GM12878 (cell line): ENCODE measurements at regions not wholly inside any gene's neighbourhood (a gene's known extent, or its start where the extent isn't known, plus 50 kb on each side); places are given as distances from the start of the nearest gene placed in this dataset.

Experiments used
- ATAC-seq: fragments of 200-7000 bp; cut with Tn5 transposase; 3 replicates; pipeline ENCODE4 v1.9.1; 2020; ENCODE audit warnings: mild to moderate bottlenecking, moderate library complexity
- BruUV-seq: library from RNA; stranded (reverse); fragments of 400-500 nt; replicated peaks from 2 replicates; lab custom pipeline; 2021; lab: Mats Ljungman, UMichigan
- CTCF ChIA-PET: fragments of 300-600 bp; sonication (Branson Sonifier 250); formaldehyde crosslinking; extraction: SDS; loops from one replicate; lab custom pipeline; 2021; ENCODE audit warnings: inconsistent platforms; lab: Yijun Ruan, JAX
- POLR2A ChIA-PET: fragments of 350-600 bp; formaldehyde crosslinking; extraction: SDS; loops from one replicate; lab custom pipeline; 2021; ENCODE audit warnings: inconsistent platforms; lab: Charles Lee
- RAD21 ChIA-PET: fragments of 300-600 bp; sonication (Branson Sonifier 250); formaldehyde crosslinking; loops from one replicate; lab custom pipeline; 2023; ENCODE audit warnings: antibody characterized with exemption; ENCODE audit not compliant: unreplicated experiment; lab: Charles Lee
- SMC1A ChIA-PET: fragments of 300-600 bp; sonication (Branson Sonifier 250); formaldehyde crosslinking; loops from one replicate; lab custom pipeline; 2023; ENCODE audit not compliant: unreplicated experiment, uncharacterized antibody; lab: Charles Lee
- DNase-seq: peaks from one replicate; pipeline ENCODE4 v3.0.0-alpha.2; 2011; ENCODE audit warnings: low read depth, low spot score
- FAIRE-seq: peaks from 3 replicates; lab custom pipeline; 2011; peaks lifted over from hg19 to GRCh38; lab: Jason Lieb, UNC
- H2AFZ ChIP-seq: 2 replicates; pipeline ENCODE4 v1.6.0; 2011; ENCODE audit warnings: low read depth, low read length, control low read depth; ENCODE audit not compliant: control insufficient read depth
- H3K27ac ChIP-seq: 2 replicates; pipeline ENCODE4 v1.5.1; 2011; ENCODE audit warnings: control low read depth; ENCODE audit not compliant: control insufficient read depth, insufficient read depth
- H3K27me3 ChIP-seq, 2 experiments: replicated peaks in 1 of 2; 2 replicates each; pipeline versions ENCODE4 v1.6.0 to v1.6.1; 2011; ENCODE audit warnings: low read length in 1 of 2; ENCODE audit not compliant: control insufficient read depth in 2 of 2, insufficient read depth in 2 of 2
- H3K36me3 ChIP-seq, 2 experiments: 2 replicates each; pipeline ENCODE4 v1.5.1; 2011; ENCODE audit warnings: low read length in 1 of 2; ENCODE audit not compliant: control insufficient read depth in 2 of 2, insufficient read depth in 2 of 2
- H3K4me1 ChIP-seq: 2 replicates; pipeline ENCODE4 v1.6.1; 2011; ENCODE audit warnings: mild to moderate bottlenecking, low read length, moderate library complexity, mixed read lengths; ENCODE audit not compliant: control insufficient read depth, insufficient read depth
- H3K4me2 ChIP-seq: 2 replicates; pipeline ENCODE4 v1.6.0; 2011; ENCODE audit warnings: control low read depth; ENCODE audit not compliant: control insufficient read depth, insufficient read depth
- H3K4me3 ChIP-seq: fragments of 200-600 bp; sonication (generic); 2 replicates; pipeline ENCODE4 v1.5.1; 2016
- H3K79me2 ChIP-seq: 2 replicates; pipeline ENCODE4 v1.6.0; 2011; ENCODE audit warnings: low read length; ENCODE audit not compliant: control insufficient read depth, insufficient read depth
- H3K9ac ChIP-seq: 2 replicates; pipeline ENCODE4 v1.8.0; 2011; ENCODE audit warnings: low read length, control low read depth, mixed read lengths; ENCODE audit not compliant: control insufficient read depth, insufficient read depth
- H3K9me3 ChIP-seq: replicated peaks from 3 replicates; pipeline ENCODE4 v1.5.1; 2011; ENCODE audit warnings: mild to moderate bottlenecking, low read length; ENCODE audit not compliant: control insufficient read depth, insufficient read depth
- H4K20me1 ChIP-seq: 2 replicates; pipeline ENCODE4 v1.6.0; 2011; ENCODE audit not compliant: control insufficient read depth, insufficient read depth
- ATF7 ChIP-seq: fragments of 450-650 bp; IDR thresholded peaks from 2 replicates; pipeline ENCODE4 v1.6.1; 2016; ENCODE audit warnings: low read depth, mild to moderate bottlenecking
- CEBPZ ChIP-seq: fragments of 150-350 bp; IDR thresholded peaks from 2 replicates; pipeline ENCODE4 v1.6.1; 2016; ENCODE audit warnings: low read depth, low read length
- ETV6 ChIP-seq, 2 experiments: fragments of 450-650 bp in 1 of 2; IDR thresholded peaks in 1 of 2; conservative IDR thresholded peaks in 1 of 2; 2 replicates each; pipeline ENCODE4 v1.6.1; 2014; ENCODE audit warnings: antibody characterized with exemption in 1 of 2, borderline replicate concordance in 1 of 2, low read depth in 1 of 2, mild to moderate bottlenecking in 1 of 2, moderate library complexity in 1 of 2
- FOXM1 ChIP-seq: IDR thresholded peaks from 2 replicates; pipeline ENCODE4 v1.6.1; 2012; ENCODE audit warnings: low read depth, mild to moderate bottlenecking, inconsistent platforms, low read length, moderate library complexity
- GABPA ChIP-seq: IDR thresholded peaks from 2 replicates; pipeline ENCODE4 v1.6.1; 2014; ENCODE audit warnings: antibody characterized with exemption, low read depth, mild to moderate bottlenecking, inconsistent platforms
- HDGF ChIP-seq: fragments of 450-650 bp; IDR thresholded peaks from 2 replicates; pipeline ENCODE4 v1.6.1; 2016; ENCODE audit warnings: antibody characterized with exemption
- KAT2A ChIP-seq: conservative IDR thresholded peaks from 2 replicates; pipeline ENCODE4 v1.6.1; 2011; ENCODE audit warnings: low read depth, low read length; ENCODE audit not compliant: control insufficient read depth
- KDM1A ChIP-seq: fragments of 200-600 bp; sonication (generic); IDR thresholded peaks from 2 replicates; pipeline ENCODE4 v1.6.1; 2016; ENCODE audit warnings: borderline replicate concordance
- MYC ChIP-seq: IDR thresholded peaks from 2 replicates; pipeline ENCODE4 v1.6.1; 2011; ENCODE audit warnings: mild to moderate bottlenecking, low read length, moderate library complexity, inconsistent platforms; ENCODE audit not compliant: insufficient read depth, insufficient replicate concordance, insufficient read length, severe bottlenecking
- RBBP5 ChIP-seq: fragments of 200-600 bp; sonication (generic); conservative IDR thresholded peaks from 2 replicates; pipeline ENCODE4 v1.6.1; 2016
- SP1 ChIP-seq: IDR thresholded peaks from one replicate; pipeline ENCODE4 v1.6.1; 2011; ENCODE audit warnings: low read depth, low read length
- YBX1 ChIP-seq: fragments of 450-650 bp; IDR thresholded peaks from 2 replicates; pipeline ENCODE4 v1.6.1; 2016; ENCODE audit warnings: antibody characterized with exemption
- ZBED1 ChIP-seq: IDR thresholded peaks from 2 replicates; pipeline ENCODE4 v1.6.1; 2016; ENCODE audit warnings: borderline replicate concordance
- WGBS: methylation state at CpG from one replicate; pipeline ENCODE4 v1.1.6; 2016; ENCODE audit warnings: low lambda C conversion rate; ENCODE audit not compliant: insufficient replicate concordance, insufficient coverage; ENCODE audit errors: missing lambda C conversion rate; 5-methylcytosine and 5-hydroxymethylcytosine counted together
- in situ Hi-C: fragments of 300-500 bp; cut with MboI; formaldehyde crosslinking; loops from 9 replicates; pipeline ENCODE4 v1.14.3; 2018; ENCODE audit warnings: mixed read lengths
- intact Hi-C: fragments of 100-400 bp; cut with micrococcal nuclease; formaldehyde crosslinking; loops from one replicate; pipeline ENCODE4 v1.14.2; 2022; ENCODE audit not compliant: unreplicated experiment

DNA sequence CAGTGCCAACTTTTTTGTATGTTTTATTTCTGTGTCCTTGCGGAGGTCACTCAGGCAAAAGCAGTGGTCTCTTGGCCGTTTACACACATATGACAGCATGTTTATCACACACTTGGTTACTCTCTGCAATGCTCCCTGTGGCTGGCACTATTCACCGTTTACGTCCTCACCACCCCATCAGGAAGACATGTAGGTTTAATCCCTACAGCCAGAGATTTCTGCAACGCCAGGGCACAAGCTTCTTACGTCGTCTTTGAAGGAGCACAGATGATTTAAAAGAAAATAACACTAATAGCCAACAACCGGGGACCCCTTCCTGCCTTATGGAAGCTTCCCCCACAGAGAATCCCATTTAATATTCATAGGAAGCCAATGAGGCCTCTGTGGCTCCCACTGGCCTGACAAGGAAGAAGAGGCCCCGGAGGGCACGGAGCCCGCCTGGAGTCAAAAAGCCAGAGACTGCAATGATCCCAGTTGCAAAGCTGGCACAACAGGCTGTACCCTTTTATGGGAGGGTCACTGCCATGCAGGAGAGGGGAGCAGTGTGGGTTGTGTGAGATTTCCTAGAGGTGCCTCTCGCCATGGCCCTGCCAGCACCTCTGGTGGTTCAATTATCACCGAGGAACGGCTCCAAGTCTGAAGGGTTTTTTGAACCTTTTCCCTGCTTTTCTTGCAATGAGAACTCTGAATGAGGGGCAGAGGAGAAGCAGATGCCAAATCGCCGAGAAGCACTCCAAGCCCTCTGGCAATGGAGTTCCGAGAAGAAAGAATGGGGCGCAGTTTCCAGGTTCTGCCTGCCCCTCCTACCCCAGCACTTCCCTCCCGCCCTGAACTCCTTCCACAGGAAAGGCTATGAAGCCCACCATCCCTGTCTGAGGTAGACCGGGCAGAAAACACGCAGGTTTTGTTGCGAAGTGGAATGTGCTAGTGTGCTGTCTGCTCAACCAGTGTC lies 96.2 kb downstream of the THBS2 start:
- Histone ChIP-seq H3K4me3 (no peak overlapping the region), H3K27ac (no peak overlapping the region), H3K27me3 (no peaks in the 10 kb centered on the region), H4K20me1 (no peaks in the 10 kb centered on the region), H3K9me3 (no peaks in the 10 kb centered on the region), H3K36me3 (no peaks in the 10 kb centered on the region), H3K4me2 (no peak overlapping the region), H3K9ac (no peak overlapping the region), H2AFZ (no peak overlapping the region), H3K4me1 (no peaks in the 10 kb centered on the region), H3K79me2 (no peaks in the 10 kb centered on the region)
- TF ChIP-seq ETV6 (conservative IDR thresholded peaks at IDR 0.05 in 1 of 2, IDR thresholded peaks at IDR 0.05 in 1 of 2; ENCODE audit: borderline replicate concordance in 1 of 2, low read depth in 1 of 2), result no peak
- no peak for TF ChIP-seq CEBPZ
- no peak for TF ChIP-seq RBBP5
- no peak for TF ChIP-seq FOXM1
- no peak for TF ChIP-seq SP1
- no peak for TF ChIP-seq MYC
- no peak for TF ChIP-seq YBX1
- no peak for TF ChIP-seq ATF7
- no peak for TF ChIP-seq KAT2A
- no peak for TF ChIP-seq HDGF
- no peak for TF ChIP-seq ZBED1
- no peak for TF ChIP-seq KDM1A
- TF ChIP-seq GABPA, result no peak
- POLR2A ChIA-PET, result no interaction called here
- CTCF ChIA-PET, result no interaction called here
- RAD21 ChIA-PET, result no interaction called here
- ATAC-seq, result no peak
- SMC1A ChIA-PET, result no interaction called here
- FAIRE-seq, result no peak
- intact Hi-C loops, result no loop called here
- in situ Hi-C loops, result no loop called here
- BruUV-seq, result no TSS peak
- no peak for DNase-seq
- WGBS, result 43% methylated on average over 21 of the region's 22 CpGs
